ENCODE measurements at regions not wholly inside any gene's neighbourhood (a gene's known extent, or its start where the extent isn't known, plus 50 kb on each side); places are given as distances from the start of the nearest gene placed in this dataset.

GRCh38 chr10:42952931-42953683 lies 123.8 kb upstream of the RET start:
- no peak for DNase-seq

GRCh38 chr10:42953684-42954674 lies 122.9 kb upstream of the RET start:
- no peak for DNase-seq

- no peak for DNase-seq
These were observed 121.9 kb upstream of the RET start for GRCh38 chr10:42954766-42955492.

- no peak for DNase-seq
These were observed 121.4 kb upstream of the RET start for GRCh38 chr10:42955493-42955889.

- no peak for DNase-seq
These were observed 120.8 kb upstream of the RET start for GRCh38 chr10:42956045-42956444.

- DNase-seq = no peak
These were observed 118.6 kb upstream of the RET start for GRCh38 chr10:42958142-42958868.

GRCh38 chr10:42959833-42960232 lies 117.0 kb upstream of the RET start:
- DNase-seq = no peak

- no peak for DNase-seq
These were observed 116.3 kb upstream of the RET start for GRCh38 chr10:42960491-42960990.

GRCh38 chr10:42960991-42961795 lies 115.7 kb upstream of the RET start:
- no peak for DNase-seq

GRCh38 chr10:42961796-42962109 lies 115.1 kb upstream of the RET start:
- no peak for DNase-seq

- DNase-seq = no peak
These were observed 114.6 kb upstream of the RET start for GRCh38 chr10:42962110-42962901.

GRCh38 chr10:42962902-42963231 lies 114.0 kb upstream of the RET start:
- DNase-seq = no peak

GRCh38 chr10:42963312-42963711 lies 113.6 kb upstream of the RET start:
- peak in 1 of 2 donors; percentile 3 for DNase-seq

GRCh38 chr10:42969147-42969546 lies 107.7 kb upstream of the RET start:
- DNase-seq = no peak

GRCh38 chr10:42969909-42970308 lies 107.0 kb upstream of the RET start:
- no peak for DNase-seq

- no peak for DNase-seq
These were observed 106.2 kb upstream of the RET start for GRCh38 chr10:42970451-42971250.

- no peak for DNase-seq
These were observed 105.6 kb upstream of the RET start for GRCh38 chr10:42971251-42971599.

- no peak for DNase-seq
These were observed 103.9 kb upstream of the RET start for GRCh38 chr10:42972946-42973345.

- DNase-seq = no peak
These were observed 103.5 kb upstream of the RET start for GRCh38 chr10:42973411-42973810.
